ENCODE measurements at regions not wholly inside any gene's neighbourhood (a gene's known extent, or its start where the extent isn't known, plus 50 kb on each side); places are given as distances from the start of the nearest gene placed in this dataset.

DNA sequence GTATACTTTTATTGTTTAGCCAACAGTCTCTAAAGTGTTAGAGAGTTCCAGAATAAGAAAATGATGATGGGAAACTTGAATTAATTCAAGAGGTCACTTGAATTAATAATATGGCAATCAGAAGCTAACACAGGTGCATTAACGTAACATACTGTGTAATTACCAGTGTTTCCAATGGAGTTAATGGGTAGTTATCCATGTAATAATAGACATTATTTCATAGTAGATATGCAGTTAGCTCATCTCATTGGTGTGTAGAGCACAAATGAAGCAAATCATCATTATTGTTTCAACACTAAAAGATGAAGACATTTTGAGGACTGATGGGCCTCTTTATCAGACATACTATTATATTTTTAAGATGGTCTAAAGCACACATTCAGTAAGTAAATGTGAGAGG, 460.3 kb upstream of the HNRNPA3 start (continued):
- TF ChIP-seq ZNF532 (CRISPR knock-in tag; IDR thresholded peaks at IDR 0.05; ENCODE audit: borderline replicate concordance) = no peak
- TF ChIP-seq ZNF396 (CRISPR knock-in tag; IDR thresholded peaks at IDR 0.05; ENCODE audit: borderline replicate concordance) = no peak
- TF ChIP-seq, protein P1, sequence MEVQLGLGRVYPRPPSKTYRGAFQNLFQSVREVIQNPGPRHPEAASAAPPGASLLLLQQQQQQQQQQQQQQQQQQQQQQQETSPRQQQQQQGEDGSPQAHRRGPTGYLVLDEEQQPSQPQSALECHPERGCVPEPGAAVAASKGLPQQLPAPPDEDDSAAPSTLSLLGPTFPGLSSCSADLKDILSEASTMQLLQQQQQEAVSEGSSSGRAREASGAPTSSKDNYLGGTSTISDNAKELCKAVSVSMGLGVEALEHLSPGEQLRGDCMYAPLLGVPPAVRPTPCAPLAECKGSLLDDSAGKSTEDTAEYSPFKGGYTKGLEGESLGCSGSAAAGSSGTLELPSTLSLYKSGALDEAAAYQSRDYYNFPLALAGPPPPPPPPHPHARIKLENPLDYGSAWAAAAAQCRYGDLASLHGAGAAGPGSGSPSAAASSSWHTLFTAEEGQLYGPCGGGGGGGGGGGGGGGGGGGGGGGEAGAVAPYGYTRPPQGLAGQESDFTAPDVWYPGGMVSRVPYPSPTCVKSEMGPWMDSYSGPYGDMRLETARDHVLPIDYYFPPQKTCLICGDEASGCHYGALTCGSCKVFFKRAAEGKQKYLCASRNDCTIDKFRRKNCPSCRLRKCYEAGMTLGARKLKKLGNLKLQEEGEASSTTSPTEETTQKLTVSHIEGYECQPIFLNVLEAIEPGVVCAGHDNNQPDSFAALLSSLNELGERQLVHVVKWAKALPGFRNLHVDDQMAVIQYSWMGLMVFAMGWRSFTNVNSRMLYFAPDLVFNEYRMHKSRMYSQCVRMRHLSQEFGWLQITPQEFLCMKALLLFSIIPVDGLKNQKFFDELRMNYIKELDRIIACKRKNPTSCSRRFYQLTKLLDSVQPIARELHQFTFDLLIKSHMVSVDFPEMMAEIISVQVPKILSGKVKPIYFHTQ (CRISPR knock-in tag; IDR thresholded peaks at IDR 0.05) = no peak
- TF ChIP-seq, protein P2, sequence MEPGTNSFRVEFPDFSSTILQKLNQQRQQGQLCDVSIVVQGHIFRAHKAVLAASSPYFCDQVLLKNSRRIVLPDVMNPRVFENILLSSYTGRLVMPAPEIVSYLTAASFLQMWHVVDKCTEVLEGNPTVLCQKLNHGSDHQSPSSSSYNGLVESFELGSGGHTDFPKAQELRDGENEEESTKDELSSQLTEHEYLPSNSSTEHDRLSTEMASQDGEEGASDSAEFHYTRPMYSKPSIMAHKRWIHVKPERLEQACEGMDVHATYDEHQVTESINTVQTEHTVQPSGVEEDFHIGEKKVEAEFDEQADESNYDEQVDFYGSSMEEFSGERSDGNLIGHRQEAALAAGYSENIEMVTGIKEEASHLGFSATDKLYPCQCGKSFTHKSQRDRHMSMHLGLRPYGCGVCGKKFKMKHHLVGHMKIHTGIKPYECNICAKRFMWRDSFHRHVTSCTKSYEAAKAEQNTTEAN (CRISPR knock-in tag; IDR thresholded peaks at IDR 0.05) = no peak
- no peak for TF ChIP-seq ATF1 (CRISPR knock-in tag; IDR thresholded peaks at IDR 0.05)

DNA sequence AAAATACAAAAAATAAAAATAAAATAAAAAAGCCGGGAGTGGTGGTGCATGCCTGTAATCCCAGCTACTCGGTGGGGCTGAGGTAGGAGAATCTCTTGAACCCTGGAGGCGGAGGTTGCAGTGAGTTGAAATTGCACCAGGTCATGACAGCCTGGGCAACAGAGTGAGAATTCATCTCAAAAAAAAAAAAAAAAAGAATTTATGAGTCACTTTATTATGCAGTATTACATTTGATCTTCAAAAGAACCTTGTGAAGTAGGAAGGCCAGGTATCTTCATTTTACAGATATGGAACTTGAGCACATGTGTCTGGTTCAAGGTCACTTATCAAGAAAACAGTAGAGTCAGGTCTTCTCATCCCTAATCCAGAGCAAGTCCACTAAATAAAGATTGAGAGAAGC, 459.4 kb upstream of the HNRNPA3 start:
- H3K4me1 Mint-ChIP-seq = peaks cover 63% of the 10 kb centered on the region
- no peaks in the 10 kb centered on the region for H3K9me3 Mint-ChIP-seq
- ATAC-seq (no peak), DNase-seq (ENCODE audit: low spot score) (no peak)
- no peaks in the 10 kb centered on the region for H3K27me3 Mint-ChIP-seq (ENCODE audit: low read depth)
- ChIA-PET CTCF (interaction anchor here (0.6 kb wide), 1 partner anchor 61 kb away, joined by 3 read pairs; no protein-coding TSS in a partner anchor), POLR2A (no interaction called here)
- TF ChIP-seq MLX (CRISPR knock-in tag; IDR thresholded peaks at IDR 0.05) (no peak), GRHL2 (CRISPR knock-in tag; IDR thresholded peaks at IDR 0.05; ENCODE audit: insufficient replicate concordance, severe bottlenecking) (no peak), HMGA2 (CRISPR knock-in tag; IDR thresholded peaks at IDR 0.05) (no peak), ZNF138 (CRISPR knock-in tag; conservative IDR thresholded peaks at IDR 0.05) (no peak), MAX (CRISPR knock-in tag; IDR thresholded peaks at IDR 0.05) (no peak), NR3C1 (CRISPR knock-in tag; conservative IDR thresholded peaks at IDR 0.05; ENCODE audit: low read depth) (no peak), CBFB (CRISPR knock-in tag; IDR thresholded peaks at IDR 0.05; ENCODE audit: low read depth) (no peak), ZNF396 (CRISPR knock-in tag; IDR thresholded peaks at IDR 0.05; ENCODE audit: borderline replicate concordance) (no peak), ZBTB21 (CRISPR knock-in tag; IDR thresholded peaks at IDR 0.05; ENCODE audit: borderline replicate concordance) (no peak)
- TF ChIP-seq, protein P1 (CRISPR knock-in tag; IDR thresholded peaks at IDR 0.05) = no peak
- H3K27ac Mint-ChIP-seq = no peak overlapping the region
- no peak overlapping the region for H3K4me3 Mint-ChIP-seq
- H3K36me3 Mint-ChIP-seq = no peaks in the 10 kb centered on the region

Data from WTC11 (cell line).